OCI-M1 (cell line): ENCODE measurements at regions not wholly inside any gene's neighbourhood (a gene's known extent, or its start where the extent isn't known, plus 50 kb on each side); places are given as distances from the start of the nearest gene placed in this dataset.
A peak's percentile ranks its signal among the peaks of the same experiment; 100 is the strongest.

Experiments
- DNase-seq: peaks from one replicate; lab custom pipeline; 2025; lab: John Stamatoyannopoulos, UW

- DNase-seq, result peak; percentile 27
Observed at GRCh38 chr13:50071379-50071778, 56.1 kb downstream of the KCNRG start.

- DNase-seq, result no peak
Observed at GRCh38 chr13:50072676-50073075, 57.4 kb downstream of the KCNRG start.

GRCh38 chr13:50073340-50073739 is 58.1 kb downstream of the KCNRG start:
- no peak for DNase-seq

- DNase-seq, result no peak
Observed at GRCh38 chr13:50074843-50075242, 59.6 kb downstream of the KCNRG start.

GRCh38 chr13:50075619-50076097 is 60.4 kb downstream of the KCNRG start:
- peak; percentile 45 for DNase-seq

- no peak for DNase-seq
Observed at GRCh38 chr13:50077431-50077830, 62.2 kb downstream of the KCNRG start.

- DNase-seq, result peak; percentile 52
Observed at GRCh38 chr13:50078231-50078894, 63.1 kb downstream of the KCNRG start.

- peak; percentile 54 for DNase-seq
Observed at GRCh38 chr13:50078895-50079654, 63.8 kb downstream of the KCNRG start.

- DNase-seq, result no peak
Observed at GRCh38 chr13:50079655-50080202, 64.5 kb downstream of the KCNRG start.

- peak; percentile 80 for DNase-seq
Observed at GRCh38 chr13:50080203-50080910, 65.1 kb downstream of the KCNRG start.

- peak; percentile 82 for DNase-seq
Observed at GRCh38 chr13:50080911-50081678, 65.9 kb downstream of the KCNRG start.

GRCh38 chr13:50081679-50082425 is 66.6 kb downstream of the KCNRG start:
- DNase-seq, result peak; percentile 99

- peak; percentile 93 for DNase-seq
Observed at GRCh38 chr13:50082426-50083281, 67.4 kb downstream of the KCNRG start.

- DNase-seq, result peak; percentile 80
Observed at GRCh38 chr13:50085063-50085462, 69.8 kb downstream of the KCNRG start.

GRCh38 chr13:50089633-50090032 is 74.4 kb downstream of the KCNRG start:
- no peak for DNase-seq

- no peak for DNase-seq
Observed at GRCh38 chr13:50090211-50090610, 75.0 kb downstream of the KCNRG start.

- DNase-seq, result no peak
Observed at GRCh38 chr13:50094615-50095293, 79.5 kb downstream of the KCNRG start.

GRCh38 chr13:50098693-50099092 is 83.4 kb downstream of the KCNRG start:
- DNase-seq, result no peak

- DNase-seq, result no peak
Observed at GRCh38 chr13:50099473-50099872, 84.2 kb downstream of the KCNRG start.
